Keratinocyte (primary cell): ENCODE measurements at regions not wholly inside any gene's neighbourhood (a gene's known extent, or its start where the extent isn't known, plus 50 kb on each side); places are given as distances from the start of the nearest gene placed in this dataset.

Experiments used
- EZH2 ChIP-seq: IDR thresholded peaks from one replicate; pipeline ENCODE4 v1.6.1; 2012; ENCODE audit warnings: inconsistent platforms, mild to moderate bottlenecking, low read length, moderate library complexity
- TF ChIP-seq, protein P1 (sequence below), 3 experiments: IDR thresholded peaks in 1 of 3; conservative IDR thresholded peaks in 1 of 3; optimal IDR thresholded peaks in 1 of 3; 2 replicates in 2 of 3; 3 replicates in 1 of 3; pipeline versions ENCODE3 to v1.5.1; 2011; ENCODE audit warnings: low read length in 3 of 3, mild to moderate bottlenecking in 3 of 3, moderate library complexity in 2 of 3, control low read depth in 1 of 3, inconsistent platforms in 1 of 3; ENCODE audit not compliant: insufficient read depth in 2 of 3; ENCODE audit errors: extremely low read depth in 1 of 3

DNA sequence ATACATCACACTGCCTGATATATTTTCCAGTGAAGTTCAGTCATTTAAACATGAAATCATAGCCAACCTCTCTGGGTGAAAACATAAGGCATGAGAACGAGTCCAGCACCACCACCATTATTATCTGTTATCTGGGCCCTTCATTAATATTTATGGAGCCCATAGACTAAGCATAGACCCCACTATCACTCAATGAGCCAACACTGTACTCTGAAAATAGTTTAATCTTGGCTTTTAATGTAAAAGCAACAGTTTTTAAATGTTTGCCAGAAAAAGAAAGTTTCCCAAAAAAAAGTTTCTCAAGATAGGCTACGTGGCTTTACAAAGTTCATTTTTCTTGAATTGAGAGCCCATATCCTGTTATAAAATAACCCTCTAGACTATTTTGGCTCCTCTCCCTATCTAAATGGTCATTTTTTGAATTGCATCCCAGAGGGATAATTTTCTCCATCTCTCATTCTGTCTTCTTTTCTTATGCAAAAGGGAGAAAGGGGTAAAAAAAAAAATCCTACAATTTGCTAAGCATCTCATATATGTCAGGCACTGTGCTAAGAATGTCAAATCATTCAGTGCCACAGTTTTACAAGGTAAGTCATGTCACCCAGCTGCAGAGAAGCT, 66.1 kb downstream of the FZD1 start:
- TF ChIP-seq, protein P1, sequence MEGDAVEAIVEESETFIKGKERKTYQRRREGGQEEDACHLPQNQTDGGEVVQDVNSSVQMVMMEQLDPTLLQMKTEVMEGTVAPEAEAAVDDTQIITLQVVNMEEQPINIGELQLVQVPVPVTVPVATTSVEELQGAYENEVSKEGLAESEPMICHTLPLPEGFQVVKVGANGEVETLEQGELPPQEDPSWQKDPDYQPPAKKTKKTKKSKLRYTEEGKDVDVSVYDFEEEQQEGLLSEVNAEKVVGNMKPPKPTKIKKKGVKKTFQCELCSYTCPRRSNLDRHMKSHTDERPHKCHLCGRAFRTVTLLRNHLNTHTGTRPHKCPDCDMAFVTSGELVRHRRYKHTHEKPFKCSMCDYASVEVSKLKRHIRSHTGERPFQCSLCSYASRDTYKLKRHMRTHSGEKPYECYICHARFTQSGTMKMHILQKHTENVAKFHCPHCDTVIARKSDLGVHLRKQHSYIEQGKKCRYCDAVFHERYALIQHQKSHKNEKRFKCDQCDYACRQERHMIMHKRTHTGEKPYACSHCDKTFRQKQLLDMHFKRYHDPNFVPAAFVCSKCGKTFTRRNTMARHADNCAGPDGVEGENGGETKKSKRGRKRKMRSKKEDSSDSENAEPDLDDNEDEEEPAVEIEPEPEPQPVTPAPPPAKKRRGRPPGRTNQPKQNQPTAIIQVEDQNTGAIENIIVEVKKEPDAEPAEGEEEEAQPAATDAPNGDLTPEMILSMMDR (optimal IDR thresholded peaks at IDR 0.05 in 1 of 3, IDR thresholded peaks at IDR 0.05 in 1 of 3, conservative IDR thresholded peaks at IDR 0.05 in 1 of 3; ENCODE audit: extremely low read depth in 1 of 3, insufficient read depth in 2 of 3, low read length in 3 of 3) = no peak
- TF ChIP-seq EZH2 = no peak
